Bronchial epithelial cell (primary cell): ENCODE measurements at regions not wholly inside any gene's neighbourhood (a gene's known extent, or its start where the extent isn't known, plus 50 kb on each side); places are given as distances from the start of the nearest gene placed in this dataset.

ENCODE experiments used
- DNase-seq: peaks from one replicate; pipeline ENCODE4 v3.0.0-alpha.2; 2010; ENCODE audit warnings: low read depth
- FAIRE-seq: peaks from 2 replicates; lab custom pipeline; 2011; peaks lifted over from hg19 to GRCh38; lab: Jason Lieb, UNC
- H3K27me3 ChIP-seq: 2 replicates; pipeline ENCODE4 v1.5.1; 2011; ENCODE audit warnings: low read length; ENCODE audit not compliant: control insufficient read depth, insufficient read depth
- H3K36me3 ChIP-seq: 2 replicates; pipeline ENCODE4 v1.5.1; 2011; ENCODE audit warnings: low read length; ENCODE audit not compliant: control insufficient read depth, insufficient read depth
- H3K4me3 ChIP-seq: 2 replicates; pipeline ENCODE4 v1.5.1; 2011; ENCODE audit warnings: mild to moderate bottlenecking, low read depth, low read length, control low read depth
- CTCF ChIP-seq: IDR thresholded peaks from 2 replicates; pipeline ENCODE4 v1.5.1; 2011; ENCODE audit warnings: mild to moderate bottlenecking, moderate library complexity, low read length, control low read depth, inconsistent platforms; ENCODE audit not compliant: insufficient read depth, severe bottlenecking

DNA sequence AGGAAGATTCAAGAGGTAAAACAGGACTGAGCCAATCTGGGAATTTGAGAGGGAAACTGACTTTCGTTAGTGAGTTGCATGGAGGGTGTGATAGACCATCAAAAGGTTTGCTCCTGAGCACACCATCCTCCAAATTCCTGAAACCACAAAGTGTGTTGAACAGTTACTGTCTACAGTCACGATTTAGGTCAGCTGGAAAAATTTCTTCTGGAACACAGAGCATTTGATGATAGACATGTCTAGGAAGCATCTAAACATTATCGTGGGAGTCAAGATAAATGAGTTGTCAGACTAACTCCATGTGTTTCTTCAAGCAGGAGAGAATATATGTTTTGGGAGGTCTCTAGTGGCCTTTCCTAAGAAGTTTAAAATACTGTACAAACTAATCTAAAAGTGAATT is 449.4 kb upstream of the SLC14A2 start:
- H3K4me3 ChIP-seq = no peak overlapping the region
- no peaks in the 10 kb centered on the region for H3K36me3 ChIP-seq
- DNase-seq = no peak
- FAIRE-seq = no peak
- no peaks in the 10 kb centered on the region for H3K27me3 ChIP-seq
- no peak for TF ChIP-seq CTCF

DNA sequence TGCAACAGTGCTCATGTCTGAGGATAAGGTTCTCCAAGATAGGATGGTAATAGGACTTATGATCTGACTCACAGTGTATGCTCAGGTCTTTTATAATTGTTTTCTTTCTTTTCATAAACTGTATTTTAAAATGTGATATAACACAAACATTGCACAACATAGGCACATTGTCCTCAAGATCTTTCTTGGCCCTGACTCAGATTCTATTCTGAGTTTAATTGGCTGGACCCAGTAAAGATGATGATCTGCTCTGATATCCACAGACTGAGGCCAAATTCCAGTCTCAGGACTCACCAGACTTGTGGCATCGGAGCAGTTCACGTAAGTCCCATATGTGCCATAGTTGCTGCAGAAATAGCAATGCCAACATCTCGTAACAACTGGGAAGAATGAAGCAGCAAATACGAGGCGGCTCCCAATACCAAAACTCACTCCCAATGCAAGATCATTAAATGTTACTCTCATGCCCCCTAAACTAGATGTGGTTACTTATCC is 448.9 kb upstream of the SLC14A2 start:
- peak; percentile 97 for DNase-seq
- FAIRE-seq = peak; percentile 72

DNA sequence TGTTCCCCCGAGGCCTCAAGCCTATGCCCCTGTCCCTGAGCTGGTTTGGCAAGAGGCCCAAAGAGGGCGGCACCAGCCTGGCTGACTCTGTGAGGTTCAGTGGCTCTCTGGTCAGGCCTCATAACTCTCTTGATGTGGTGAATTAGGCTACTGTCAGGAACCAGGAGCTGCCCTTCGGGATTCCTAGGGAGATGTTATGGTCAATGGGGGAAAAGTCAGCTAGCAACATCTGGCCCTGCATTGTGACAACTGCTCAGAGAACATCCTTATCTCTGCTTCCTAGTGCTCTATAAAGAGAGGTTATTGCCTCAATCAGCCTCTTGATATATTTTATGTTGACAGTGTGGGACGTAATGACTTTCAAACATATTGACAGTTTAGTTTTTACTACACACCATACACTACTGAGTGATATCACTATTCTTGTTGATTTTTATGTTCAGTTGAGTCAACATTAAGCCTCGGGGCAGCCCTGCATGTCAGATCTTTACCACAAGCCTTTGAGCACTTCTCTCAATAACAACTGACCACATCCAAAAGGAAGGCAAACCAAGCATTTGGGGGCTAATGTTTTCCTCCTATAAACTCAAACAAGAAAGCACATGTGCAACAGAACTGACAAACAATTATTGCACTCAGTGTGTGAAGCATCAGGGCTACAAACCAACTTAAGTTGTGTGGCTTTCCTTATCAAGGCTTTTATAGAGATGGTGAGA is 448.3 kb upstream of the SLC14A2 start:
- Histone ChIP-seq H3K27me3 (no peaks in the 10 kb centered on the region), H3K4me3 (no peak overlapping the region), H3K36me3 (no peaks in the 10 kb centered on the region)
- DNase-seq (peak; percentile 61), FAIRE-seq (no peak)
- TF ChIP-seq CTCF = no peak

More for the DNA sequence above, 448.9 kb upstream of the SLC14A2 start:
- Histone ChIP-seq H3K36me3 (no peaks in the 10 kb centered on the region), H3K4me3 (no peak overlapping the region), H3K27me3 (no peaks in the 10 kb centered on the region)
- no peak for TF ChIP-seq CTCF

DNA sequence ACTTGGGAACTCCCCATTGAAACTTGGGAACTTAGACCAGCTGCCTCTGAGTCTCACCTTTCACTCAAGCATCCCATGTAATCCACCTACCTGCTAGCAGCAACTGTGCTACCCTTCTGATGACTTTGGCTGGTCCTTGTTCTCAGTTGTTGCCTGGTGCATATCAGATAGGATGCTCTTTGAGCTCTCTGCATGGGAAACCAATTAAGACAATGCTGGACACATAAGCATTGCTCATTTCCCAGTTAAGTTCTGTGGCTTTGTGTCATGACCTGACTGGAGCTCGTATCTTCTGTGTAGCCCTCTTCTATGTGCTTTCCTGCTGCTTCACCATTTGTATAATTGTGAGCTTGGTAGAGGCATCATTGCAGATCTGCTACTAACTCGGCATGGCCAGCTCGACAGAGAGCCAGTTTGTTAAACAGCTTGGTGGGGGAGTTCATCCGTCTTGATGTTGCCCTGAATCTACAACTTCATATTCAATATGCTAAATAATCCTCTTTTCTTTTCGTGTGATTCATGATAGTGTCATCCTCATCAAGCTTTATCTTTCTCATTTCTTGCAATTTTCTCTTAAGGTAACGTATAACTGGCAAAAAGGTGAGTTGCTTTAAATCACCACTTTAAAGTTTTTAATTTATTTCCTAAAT is 447.5 kb upstream of the SLC14A2 start:
- H3K4me3 ChIP-seq = no peak overlapping the region
- FAIRE-seq (no peak), DNase-seq (peak; percentile 61)
- H3K36me3 ChIP-seq = no peaks in the 10 kb centered on the region
- no peaks in the 10 kb centered on the region for H3K27me3 ChIP-seq
- TF ChIP-seq CTCF = no peak

DNA sequence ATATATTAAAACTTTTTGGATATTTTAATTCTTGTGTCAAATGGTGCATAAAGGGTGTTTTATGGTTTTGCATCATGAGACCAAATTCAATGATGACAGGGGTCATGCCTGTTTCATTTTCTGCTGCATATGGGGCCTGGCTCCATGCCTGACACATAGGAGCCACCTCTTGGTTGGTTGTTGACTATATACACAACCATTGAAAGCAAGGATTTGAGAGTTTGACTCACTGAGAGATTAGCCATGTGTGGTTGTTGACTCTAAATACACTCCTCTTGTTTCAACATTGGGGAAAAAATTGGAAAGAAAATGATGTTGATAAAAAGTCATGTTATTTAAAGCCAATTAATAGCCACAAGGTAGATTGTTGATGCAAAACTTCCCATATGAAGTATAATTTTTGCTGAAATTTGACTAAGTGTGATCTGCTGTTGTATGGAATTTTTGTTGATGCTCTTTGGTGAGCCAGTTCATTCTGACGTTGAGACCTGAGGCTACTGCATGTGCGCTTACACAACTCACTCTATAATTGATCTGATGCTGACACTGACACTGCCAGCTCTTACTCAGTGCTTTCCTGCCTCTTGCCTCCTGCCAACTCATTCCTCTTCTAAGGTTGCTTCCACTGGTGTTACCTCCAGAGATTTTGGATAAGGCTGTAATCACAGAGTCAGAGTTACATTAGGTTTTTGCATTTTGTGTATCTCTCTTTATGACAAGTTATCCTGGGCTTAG is 446.2 kb upstream of the SLC14A2 start:
- TF ChIP-seq CTCF = no peak
- no peak overlapping the region for H3K4me3 ChIP-seq
- no peak for FAIRE-seq
- no peaks in the 10 kb centered on the region for H3K36me3 ChIP-seq
- peak; percentile 90 for DNase-seq
- H3K27me3 ChIP-seq = no peaks in the 10 kb centered on the region
